NCI-H82 (cell line): ENCODE measurements at regions not wholly inside any gene's neighbourhood (a gene's known extent, or its start where the extent isn't known, plus 50 kb on each side); places are given as distances from the start of the nearest gene placed in this dataset.
A peak's percentile ranks its signal among the peaks of the same experiment; 100 is the strongest.

Experiments used
- DNase-seq: peaks from one replicate; lab custom pipeline; 2025; lab: John Stamatoyannopoulos, UW

DNA sequence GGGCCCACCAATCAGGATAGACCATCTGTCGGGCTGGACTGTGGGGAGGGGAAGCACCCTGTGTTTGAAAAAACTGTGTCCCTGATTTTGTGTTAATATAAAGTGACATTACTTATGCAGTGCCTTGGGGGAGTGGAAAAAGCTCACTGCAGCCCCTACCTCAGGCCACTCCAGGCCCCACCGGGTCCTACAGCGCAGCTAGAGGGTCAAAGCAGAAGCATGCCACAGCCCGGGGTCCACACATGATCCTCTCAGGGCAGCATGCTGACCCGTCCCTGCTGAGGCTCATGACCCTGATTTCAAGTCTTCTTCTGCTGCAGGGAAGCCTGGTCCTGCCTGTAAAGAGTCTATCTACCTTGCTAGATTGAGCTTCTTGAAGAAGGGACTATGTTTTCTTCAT, 133.0 kb upstream of the PLCB4 start:
- no peak for DNase-seq

DNA sequence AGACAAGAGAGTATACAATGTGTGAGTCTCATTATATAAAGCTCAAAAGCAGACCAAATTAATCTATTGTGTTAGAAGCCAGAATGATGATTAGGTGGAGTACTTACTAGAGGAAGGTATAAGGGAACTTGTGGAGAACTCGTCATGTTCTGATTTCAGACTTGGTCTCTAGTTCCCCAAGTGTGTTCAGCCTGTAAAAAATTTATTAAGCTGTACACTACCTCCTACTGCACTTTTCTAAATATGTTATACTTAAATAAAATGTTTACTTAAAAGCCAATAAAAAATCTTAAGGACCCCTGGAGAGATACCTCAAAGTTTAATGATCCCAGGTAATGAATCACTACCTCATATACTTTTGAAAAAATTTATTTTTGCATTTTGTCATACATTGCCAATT, 130.4 kb upstream of the PLCB4 start:
- no peak for DNase-seq

DNA sequence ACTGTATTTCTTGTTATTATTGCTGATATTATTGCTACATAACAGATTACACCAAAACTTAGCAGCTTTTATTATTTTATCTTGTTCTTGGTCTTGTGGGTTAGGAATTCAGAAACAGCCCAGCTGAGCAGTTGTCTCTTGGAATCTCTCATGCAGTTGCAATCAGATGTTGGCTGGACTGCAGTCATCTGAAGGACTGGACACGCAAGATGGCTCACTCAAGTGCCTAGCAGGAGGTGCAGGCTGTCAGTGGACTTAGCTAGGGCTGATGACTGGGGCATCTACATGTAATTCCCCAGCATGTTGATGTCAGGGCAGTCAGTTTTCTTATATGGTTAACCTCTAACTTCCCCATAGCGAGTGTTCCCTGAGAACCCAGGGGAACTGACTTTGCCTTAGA, 128.6 kb upstream of the PLCB4 start:
- no peak for DNase-seq

DNA sequence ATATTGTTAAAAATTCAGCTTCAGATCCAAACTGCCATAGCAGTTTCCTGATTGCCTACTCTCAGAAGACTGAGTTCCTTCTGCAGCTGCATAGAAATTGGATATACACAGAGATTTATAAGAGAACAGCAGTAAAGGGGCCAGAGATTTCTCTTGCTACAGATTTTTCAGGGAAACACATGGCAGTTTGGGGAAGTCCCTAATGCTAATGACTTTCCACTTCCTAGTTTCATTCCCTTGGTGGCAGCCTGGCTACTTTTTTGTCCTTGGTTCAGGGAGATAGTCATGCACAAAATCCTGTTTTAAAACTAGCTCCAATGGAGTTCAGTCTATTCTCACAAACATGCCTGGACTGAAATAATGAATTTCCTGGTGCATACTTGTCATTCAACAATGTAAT, 125.3 kb upstream of the PLCB4 start:
- DNase-seq, result no peak

DNA sequence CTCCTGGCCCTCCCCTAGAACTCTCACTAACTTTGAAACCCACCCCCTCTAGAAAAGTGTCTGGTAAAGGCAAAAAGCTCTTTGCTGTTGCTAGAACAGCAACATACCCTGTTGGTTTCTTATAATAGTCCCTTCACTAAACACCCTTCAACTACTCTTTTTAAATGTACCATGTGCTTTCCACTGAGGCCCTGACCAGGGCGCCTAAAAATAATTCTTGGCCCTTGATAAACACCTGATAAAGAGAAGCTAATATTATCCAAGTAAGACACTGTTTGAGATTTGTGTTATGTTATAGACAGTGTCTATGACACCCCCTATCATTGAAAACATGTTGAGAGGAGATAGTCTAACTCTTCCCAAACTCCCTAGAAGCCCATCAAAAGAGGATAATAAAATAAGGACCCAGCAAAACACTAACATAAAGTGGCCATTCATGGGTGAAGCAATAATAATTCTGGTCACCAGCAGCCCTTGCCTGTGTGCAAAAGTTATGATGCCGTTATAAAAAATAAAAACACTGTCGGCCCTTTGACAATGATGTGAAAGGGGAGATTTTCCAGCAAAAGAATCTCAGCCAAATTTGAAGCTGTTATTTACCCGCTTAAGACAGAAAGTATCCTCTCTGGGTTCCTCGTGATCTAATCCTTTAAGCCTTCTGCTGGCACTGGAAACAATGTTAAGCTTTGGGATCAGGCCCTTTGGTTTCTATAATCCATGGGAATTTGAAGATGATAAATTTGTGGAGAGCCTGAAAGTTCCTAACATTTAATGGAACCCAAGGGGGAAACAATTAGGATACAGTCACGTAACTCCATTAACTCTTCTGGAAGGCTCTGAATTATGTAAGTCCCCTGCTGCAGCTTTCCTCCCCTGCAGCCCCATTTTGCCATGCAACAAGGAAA, 122.6 kb upstream of the PLCB4 start:
- DNase-seq, result peak; percentile 93

DNA sequence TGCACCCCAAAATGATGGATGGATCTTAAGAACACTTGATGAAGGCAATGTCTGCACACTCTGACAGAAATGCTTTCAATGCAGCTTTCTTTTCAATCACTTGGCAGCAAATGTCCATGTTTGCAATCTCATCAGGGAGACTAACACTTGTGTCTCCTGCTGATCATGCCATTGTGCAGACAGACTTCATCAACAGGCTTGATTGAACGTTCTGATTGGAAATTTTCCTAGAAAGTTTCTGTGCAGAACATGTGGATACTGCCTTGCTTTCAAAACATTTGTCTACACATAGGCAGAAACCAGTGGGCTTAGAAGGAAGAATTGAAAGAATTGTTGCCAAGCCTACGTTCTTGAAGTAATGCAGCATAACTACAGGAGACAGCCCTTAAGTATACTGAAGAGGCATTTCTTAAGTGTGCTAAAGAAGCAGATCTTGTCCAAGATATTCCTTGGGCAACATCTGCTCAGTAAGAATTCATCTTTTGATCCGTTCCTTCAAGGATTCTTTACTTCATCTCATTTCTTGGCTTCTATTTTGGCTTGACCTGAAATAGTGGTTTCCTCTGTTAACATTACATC, 120.4 kb upstream of the PLCB4 start:
- no peak for DNase-seq

DNA sequence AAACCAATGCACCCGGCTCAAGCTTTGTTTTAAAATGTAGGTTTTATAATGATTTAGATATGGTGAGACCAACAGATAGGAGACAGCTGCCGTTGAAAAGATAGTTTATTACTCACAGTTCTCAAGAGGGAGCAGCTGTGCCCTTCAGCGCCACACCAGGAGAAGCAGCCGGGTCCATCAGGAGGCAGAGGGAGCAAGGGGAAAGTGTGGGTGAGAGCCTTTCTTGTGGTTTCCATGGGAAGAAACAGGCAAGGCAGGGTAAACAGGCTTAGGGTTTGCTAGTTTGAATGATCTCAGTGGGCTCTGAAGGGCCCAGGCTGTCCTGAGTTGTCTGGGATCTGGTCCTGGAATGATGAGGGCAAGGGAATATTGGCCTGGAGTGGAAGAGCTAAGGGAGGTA, 117.7 kb upstream of the PLCB4 start:
- DNase-seq, result no peak

DNA sequence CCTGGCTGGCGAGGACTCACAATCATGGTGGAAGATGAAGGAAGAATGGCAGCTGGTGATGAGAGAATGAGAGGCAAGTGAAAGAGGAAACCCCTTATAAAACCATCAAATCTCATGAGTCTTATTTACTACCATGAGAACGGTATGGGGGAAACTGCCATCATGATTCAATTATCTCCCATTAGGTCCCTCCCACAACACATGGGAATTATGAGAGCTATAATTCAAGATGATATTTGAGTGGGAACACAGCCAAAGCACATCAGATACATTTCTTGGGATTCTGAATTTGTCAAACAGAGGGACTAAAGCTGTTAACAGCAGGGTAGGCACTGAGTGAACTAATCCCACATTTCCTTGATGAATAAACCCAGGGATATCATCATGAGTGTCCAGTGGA, 116.2 kb upstream of the PLCB4 start:
- peak; percentile 35 for DNase-seq

DNA sequence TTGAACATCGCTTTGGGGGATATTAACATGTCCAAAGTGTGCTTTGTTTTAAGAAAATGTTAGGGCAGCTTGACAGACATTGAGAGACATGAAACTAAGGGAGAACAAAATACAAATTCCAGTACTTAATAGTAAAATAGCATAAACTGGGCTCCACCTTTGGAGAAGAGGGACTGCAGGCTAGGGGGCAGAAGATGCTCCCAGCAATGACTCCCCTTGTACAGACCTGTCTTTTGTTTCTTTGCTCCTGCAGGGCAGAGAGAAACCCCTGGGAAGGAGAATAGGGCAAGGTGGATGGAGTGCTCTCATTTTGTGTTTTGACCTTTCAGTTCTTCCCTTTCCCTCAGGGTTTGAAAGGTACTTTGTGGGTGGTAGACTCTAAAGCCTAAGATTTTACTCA, 115.6 kb upstream of the PLCB4 start:
- no peak for DNase-seq

DNA sequence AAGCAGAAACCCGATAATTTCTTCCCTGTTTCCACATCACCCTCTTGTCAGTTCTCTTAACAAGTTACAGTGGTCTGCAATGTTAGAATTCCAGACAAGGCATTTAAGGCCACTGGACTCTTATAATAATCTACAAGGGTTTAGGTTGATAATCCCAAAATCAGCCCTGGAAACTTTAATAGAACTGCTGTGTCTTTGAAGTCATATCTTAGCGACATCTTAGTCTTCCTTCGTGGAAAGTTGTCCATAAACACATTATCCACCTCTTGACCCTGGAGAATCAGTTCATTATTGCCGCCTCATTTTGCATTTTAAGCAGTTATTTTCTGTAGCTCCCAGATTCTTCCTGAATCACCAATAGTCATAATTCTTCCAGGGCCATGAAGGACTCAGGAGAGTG, 108.6 kb upstream of the PLCB4 start:
- DNase-seq, result no peak

DNA sequence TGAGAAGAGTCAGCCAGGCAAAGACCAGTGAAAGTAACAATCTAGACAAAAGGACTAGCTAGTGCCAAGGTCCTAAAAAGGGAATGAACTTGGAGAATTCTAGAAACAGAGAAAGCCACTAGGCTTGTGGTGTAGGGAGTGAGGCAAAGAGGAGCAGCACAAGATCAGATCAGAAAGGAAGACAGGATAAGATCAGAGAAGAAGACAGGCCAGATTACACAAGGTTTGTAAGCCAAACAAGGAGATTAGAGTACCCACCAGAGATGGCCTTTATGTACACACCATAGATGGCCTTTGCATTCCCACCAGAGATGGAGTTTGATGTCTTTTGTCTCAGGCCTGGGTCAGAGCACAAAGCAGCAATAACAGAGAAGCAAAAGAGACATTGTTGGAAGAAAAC, 105.6 kb upstream of the PLCB4 start:
- DNase-seq, result no peak

DNA sequence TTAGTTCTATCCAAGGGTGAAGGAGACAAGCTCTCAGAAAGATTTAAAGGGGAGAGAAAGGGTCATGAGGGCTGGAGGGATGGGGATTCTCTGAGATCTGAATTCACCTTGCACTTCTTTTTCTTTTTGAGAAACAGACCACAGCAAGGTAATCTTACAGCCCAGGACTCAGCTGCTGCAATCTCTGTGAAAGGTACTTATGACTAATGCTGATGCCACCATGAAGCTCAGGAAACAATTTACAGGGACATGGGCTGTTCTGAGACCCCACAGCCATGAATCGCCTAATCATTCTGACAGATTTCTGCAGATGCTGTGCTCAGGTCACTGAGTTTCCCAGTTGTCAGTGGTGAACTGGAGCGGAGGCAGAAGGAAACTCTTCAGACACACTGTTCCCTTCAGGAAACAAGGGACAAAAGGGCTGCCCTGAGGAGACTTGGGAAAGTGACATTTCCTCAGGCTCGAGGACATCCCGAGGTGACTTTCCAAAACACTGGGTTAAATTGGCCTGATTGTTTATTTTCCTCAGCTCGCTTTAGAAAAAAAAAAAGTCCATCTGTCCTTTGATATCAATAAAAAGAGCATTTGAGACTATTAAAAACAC, 103.8 kb upstream of the PLCB4 start:
- no peak for DNase-seq

DNA sequence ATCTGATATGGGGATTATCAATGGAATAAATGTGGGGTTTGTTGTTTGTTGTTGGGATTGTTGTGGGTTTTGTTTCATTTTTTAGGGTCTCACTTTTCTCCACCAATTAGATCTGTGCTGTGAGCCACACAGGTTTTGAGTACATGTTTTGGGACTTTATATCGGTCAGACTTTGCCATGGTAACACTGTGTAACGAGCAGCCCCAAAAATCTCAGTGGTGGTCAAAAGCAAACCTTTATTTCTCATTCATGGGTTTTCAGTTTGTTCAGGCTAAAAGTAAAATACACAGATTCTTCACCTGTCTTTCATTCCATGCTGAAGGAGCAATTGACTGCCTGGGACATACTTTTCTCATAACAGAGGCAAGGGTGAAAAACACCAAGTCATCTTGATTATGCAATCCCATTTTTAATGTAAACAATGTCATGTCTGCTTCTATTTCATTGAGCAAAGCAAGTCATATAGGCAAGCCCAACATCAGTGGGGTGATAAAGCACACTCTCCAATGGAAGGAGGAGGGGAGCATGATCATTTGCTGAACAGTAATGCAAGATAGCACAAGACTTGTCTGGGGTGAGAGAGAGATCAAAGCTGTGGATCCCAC, 101.1 kb upstream of the PLCB4 start:
- no peak for DNase-seq

DNA sequence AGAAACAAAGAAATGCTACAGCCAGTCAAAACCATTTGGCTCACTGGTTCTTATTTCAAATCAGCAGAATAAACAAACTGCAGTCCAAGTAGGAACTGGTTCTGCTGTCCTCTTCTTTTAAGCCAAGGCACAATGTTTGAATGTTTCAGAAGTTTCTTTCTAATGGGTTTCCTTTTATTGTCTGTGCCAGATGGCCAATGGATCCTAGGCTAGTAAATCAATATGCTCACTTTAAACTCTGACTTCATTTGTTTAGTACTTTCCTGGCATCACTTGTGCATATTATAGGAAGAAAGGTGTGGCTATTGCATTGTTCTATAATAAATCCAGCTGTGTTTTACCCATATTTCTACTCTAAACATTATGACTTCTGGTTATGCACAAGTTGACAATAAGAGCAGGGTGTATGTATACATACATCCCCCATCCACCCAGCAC, 99.7 kb upstream of the PLCB4 start:
- no peak for DNase-seq

DNA sequence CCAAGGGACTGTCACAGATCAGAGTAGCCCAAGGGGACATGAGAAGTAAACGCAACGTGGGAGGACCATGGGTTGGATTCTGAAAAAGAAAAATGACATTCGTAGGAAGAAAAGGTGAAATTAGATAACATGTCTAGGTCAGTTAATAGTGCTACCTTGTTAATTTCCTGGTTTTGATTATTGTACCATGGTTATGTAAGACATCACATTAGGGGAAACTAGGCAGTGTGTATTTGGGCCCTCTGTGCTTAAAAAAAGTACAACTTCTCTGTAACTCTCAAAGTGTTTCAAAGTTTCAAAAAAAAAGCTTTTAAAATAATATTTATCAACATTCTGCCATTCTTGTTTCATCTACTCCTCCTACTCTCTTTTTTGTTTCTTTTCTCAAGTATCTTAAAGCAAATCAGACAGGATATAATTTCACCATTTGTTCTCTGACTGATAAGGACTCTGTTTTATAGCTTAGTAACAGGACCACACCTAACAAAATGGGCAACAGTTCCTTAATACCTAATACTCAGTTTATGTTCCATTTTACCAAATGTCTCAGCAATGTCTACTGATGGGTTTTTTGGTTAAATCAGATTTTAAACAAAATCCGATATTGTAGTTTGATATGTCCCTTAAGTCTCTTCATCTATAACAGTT, 97.1 kb upstream of the PLCB4 start:
- DNase-seq, result no peak

DNA sequence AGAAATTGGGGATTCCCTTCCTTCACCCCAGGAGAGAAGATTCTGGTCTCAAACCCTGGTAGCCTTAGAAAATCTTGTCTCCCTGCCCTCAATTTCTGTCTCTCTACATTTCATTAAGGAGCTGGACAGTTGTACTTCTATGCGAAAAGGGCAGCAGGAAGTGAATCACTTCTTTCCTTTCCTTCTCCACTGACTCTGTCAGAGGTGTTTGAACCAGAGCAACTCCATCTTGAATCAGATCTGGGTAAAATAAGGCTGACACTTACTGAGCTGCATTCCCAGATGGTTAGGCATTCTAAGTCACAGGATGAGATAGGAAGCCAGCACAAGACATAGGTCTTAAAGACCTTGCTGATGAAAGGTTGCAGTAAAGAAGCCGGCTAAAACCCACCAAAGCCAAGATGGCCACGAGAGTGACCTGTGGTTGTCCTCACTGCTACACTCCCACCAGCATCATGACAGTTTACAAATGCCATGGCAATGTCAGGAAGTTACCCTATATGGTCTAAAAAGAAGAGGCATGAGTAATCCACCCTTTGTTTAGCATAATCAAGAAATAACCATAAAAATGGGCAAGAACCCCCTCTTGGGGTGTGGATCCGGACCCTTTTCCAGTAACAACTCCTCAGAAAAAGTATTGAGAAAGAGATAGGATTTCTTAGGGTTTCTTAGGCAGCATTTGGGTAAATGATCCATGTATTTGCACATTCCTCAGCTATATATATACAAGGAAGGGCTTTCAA, 95.8 kb upstream of the PLCB4 start:
- DNase-seq, result no peak

DNA sequence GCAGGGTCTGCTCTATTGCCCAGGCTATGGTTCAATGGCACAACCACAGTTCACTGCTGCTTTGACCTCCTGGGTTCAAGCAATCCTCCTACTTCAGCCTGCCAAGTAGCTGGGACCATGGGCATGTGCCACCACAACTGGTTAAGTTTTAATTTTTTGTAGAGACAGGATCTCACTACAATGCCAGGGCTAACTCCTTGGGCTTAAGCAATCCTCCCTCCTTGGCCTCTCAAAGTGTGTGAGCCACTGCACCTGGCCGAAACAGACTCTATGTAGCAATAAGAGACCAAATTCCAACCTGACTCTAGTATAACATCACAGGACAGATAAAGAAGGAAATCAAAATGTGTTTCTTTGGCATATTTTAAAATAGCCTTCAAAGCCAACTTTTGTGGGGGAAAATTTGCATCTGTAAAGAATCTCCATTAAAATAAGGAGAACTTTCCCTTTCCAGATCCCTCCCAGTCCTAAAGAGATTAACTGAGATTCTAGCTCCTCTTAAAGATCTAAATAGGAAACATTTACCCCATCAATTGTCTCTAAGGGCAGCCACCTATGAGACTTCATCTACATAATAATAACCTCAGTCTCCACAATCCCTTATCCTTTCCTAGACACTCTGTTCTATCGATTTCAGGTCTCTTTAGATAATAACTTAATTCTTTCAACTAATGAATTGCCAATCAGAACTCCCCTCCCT, 94.7 kb upstream of the PLCB4 start:
- DNase-seq, result no peak

DNA sequence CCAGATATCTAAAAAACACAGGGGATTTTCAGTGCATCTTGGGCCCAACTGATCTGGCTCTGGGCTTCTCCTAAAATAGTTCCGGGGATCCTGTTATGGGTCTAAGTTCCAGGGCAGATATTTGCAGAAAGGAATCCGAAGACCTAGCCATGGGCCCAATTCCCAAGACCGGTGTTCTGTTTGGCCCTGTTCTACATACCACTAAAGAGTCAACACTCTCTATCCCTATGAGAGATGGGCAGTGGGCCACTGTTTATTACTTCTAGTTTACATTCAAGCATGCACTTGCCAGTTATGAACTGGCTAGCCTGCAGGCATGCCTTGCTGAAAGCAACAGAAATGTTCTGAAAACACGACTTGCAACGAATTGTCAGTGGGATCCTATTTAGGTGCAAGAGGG, 87.4 kb upstream of the PLCB4 start:
- no peak for DNase-seq

DNA sequence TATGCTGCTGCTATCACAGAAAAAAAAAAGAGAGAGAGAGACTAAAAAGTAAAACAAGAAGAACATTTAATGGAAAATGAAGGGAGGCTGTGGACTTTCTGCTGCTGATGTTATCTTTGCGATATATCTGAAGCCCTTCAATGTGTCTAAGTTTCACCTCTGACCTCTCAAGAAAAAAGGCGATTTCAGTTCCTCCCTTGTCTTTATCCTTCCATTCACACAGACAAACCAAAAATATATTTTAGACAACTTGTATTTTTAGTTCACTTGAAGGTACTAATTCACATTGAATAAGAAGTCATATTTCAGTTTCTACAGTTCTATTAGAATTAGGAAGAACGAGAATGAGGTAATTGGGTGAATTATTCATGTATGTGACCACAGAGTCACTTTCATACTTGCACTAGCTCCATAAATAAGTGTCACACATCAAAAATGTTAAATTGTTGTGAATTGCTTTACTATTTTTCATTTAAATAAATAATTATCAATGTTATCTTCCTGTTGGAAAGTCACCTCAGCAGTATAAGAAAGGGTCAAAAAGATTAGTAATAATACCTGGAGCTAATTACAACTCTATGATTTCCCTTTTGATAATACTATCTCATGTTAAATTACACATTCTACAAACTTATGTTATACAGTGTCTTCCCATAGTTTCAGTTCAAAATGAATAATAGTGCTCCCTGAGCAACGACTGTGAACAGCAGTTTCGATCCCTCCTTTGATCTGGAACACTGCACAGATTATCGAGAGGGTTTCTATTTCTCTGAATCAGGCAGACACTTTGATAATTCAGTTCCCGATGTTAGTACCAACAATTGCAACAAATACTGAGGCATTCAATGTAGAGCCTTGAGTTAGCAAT, 85.2 kb upstream of the PLCB4 start:
- DNase-seq, result no peak

DNA sequence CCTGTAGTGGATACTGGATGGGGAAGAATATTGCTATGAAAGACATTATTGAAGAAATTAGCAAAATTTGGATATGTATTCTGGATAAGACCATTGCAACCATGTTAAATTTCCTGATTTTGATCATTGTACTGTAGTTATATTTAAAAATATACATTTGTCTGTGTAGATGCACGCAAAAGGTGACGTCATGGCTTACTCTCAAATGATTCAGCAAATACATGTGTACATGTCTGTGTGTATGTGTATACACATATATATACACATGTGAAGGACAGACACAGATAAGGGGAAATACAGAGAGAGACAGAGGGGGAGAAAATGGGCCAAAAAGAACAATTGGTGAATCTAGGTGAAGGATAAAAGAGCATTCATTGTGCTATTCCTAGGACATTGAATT, 82.3 kb upstream of the PLCB4 start:
- DNase-seq, result no peak
